Type B pancreatic cell (in vitro differentiated cells): ENCODE measurements at regions not wholly inside any gene's neighbourhood (a gene's known extent, or its start where the extent isn't known, plus 50 kb on each side); places are given as distances from the start of the nearest gene placed in this dataset.

Experiments used
- DNase-seq: peaks from one replicate; pipeline ENCODE4 v3.0.0; 2021; ENCODE audit warnings: mixed read lengths; ENCODE audit not compliant: unreplicated experiment; ENCODE audit errors: extremely low spot score
- H3K27ac Mint-ChIP-seq: 2 replicates; pipeline ENCODE4 v1.8.0; 2021; ENCODE audit warnings: mild to moderate bottlenecking, mixed read lengths
- H3K27me3 Mint-ChIP-seq: 2 replicates; pipeline ENCODE4 v1.8.0; 2021; ENCODE audit warnings: mixed read lengths
- H3K36me3 Mint-ChIP-seq: 2 replicates; pipeline ENCODE4 v1.8.0; 2021; ENCODE audit warnings: mixed read lengths
- H3K4me1 Mint-ChIP-seq: one replicate; pipeline ENCODE4 v1.8.0; 2021; ENCODE audit warnings: mixed read lengths; ENCODE audit not compliant: unreplicated experiment
- H3K4me3 Mint-ChIP-seq: 2 replicates; pipeline ENCODE4 v1.8.0; 2021; ENCODE audit warnings: mild to moderate bottlenecking, mixed read lengths
- H3K9me3 Mint-ChIP-seq: 2 replicates; pipeline ENCODE4 v1.8.0; 2021; ENCODE audit warnings: mixed read lengths
- CTCF ChIP-seq: fragments of 200-600 bp; sonication (generic); conservative IDR thresholded peaks from 2 replicates; pipeline ENCODE4 v1.5.0; 2021; ENCODE audit warnings: antibody characterized with exemption, mild to moderate bottlenecking

GRCh38 chr5:153402550-153402949 lies 87.9 kb upstream of the GRIA1 start:
- no peak for TF ChIP-seq CTCF
- H3K27ac Mint-ChIP-seq, result no peak overlapping the region

GRCh38 chr5:153403470-153403869 lies 87.0 kb upstream of the GRIA1 start:
- H3K27ac Mint-ChIP-seq, result no peak overlapping the region
- no peaks in the 10 kb centered on the region for H3K9me3 Mint-ChIP-seq
- H3K27me3 Mint-ChIP-seq, result no peaks in the 10 kb centered on the region
- H3K36me3 Mint-ChIP-seq, result no peaks in the 10 kb centered on the region
- DNase-seq, result no peak
- H3K4me1 Mint-ChIP-seq, result peaks cover 9% of the 10 kb centered on the region
- no peak overlapping the region for H3K4me3 Mint-ChIP-seq
- no peak for TF ChIP-seq CTCF

More at GRCh38 chr5:153402550-153402949, 87.9 kb upstream of the GRIA1 start:
- DNase-seq, result no peak
- no peaks in the 10 kb centered on the region for H3K27me3 Mint-ChIP-seq
- H3K36me3 Mint-ChIP-seq, result no peaks in the 10 kb centered on the region
- H3K4me1 Mint-ChIP-seq, result peaks cover 9% of the 10 kb centered on the region
- no peak overlapping the region for H3K4me3 Mint-ChIP-seq
- H3K9me3 Mint-ChIP-seq, result no peaks in the 10 kb centered on the region

- H3K4me3 Mint-ChIP-seq, result no peak overlapping the region
- no peak overlapping the region for H3K27ac Mint-ChIP-seq
- peaks cover 9% of the 10 kb centered on the region for H3K4me1 Mint-ChIP-seq
- H3K36me3 Mint-ChIP-seq, result no peaks in the 10 kb centered on the region
- no peaks in the 10 kb centered on the region for H3K9me3 Mint-ChIP-seq
- TF ChIP-seq CTCF, result no peak
- H3K27me3 Mint-ChIP-seq, result no peaks in the 10 kb centered on the region
- DNase-seq, result no peak
These were observed 85.7 kb upstream of the GRIA1 start for GRCh38 chr5:153404747-153405146.

GRCh38 chr5:153421676-153422075 lies 68.8 kb upstream of the GRIA1 start:
- TF ChIP-seq CTCF, result no peak
- peaks cover 8% of the 10 kb centered on the region for H3K27me3 Mint-ChIP-seq
- H3K36me3 Mint-ChIP-seq, result no peaks in the 10 kb centered on the region
- H3K4me3 Mint-ChIP-seq, result no peak overlapping the region
- H3K9me3 Mint-ChIP-seq, result no peaks in the 10 kb centered on the region
- no peak overlapping the region for H3K27ac Mint-ChIP-seq
- no peaks in the 10 kb centered on the region for H3K4me1 Mint-ChIP-seq
- no peak for DNase-seq

GRCh38 chr5:153425914-153426313 lies 64.6 kb upstream of the GRIA1 start:
- Mint-ChIP-seq H3K4me3 (no peak overlapping the region), H3K27me3 (peaks cover 13% of the 10 kb centered on the region), H3K9me3 (no peaks in the 10 kb centered on the region), H3K4me1 (no peaks in the 10 kb centered on the region), H3K27ac (no peak overlapping the region), H3K36me3 (no peaks in the 10 kb centered on the region)
- TF ChIP-seq CTCF, result peak; percentile 27
- DNase-seq, result no peak

- DNase-seq, result no peak
- no peaks in the 10 kb centered on the region for H3K4me1 Mint-ChIP-seq
- no peak overlapping the region for H3K27ac Mint-ChIP-seq
- H3K36me3 Mint-ChIP-seq, result no peaks in the 10 kb centered on the region
- peaks cover 16% of the 10 kb centered on the region for H3K27me3 Mint-ChIP-seq
- no peak overlapping the region for H3K4me3 Mint-ChIP-seq
- TF ChIP-seq CTCF, result no peak
- no peaks in the 10 kb centered on the region for H3K9me3 Mint-ChIP-seq
These were observed 60.6 kb upstream of the GRIA1 start for GRCh38 chr5:153429761-153430380.
